ENCODE measurements at regions not wholly inside any gene's neighbourhood (a gene's known extent, or its start where the extent isn't known, plus 50 kb on each side); places are given as distances from the start of the nearest gene placed in this dataset.

GRCh38 chr6:40796260-40797221 lies 209.4 kb upstream of the LRFN2 start:
- Histone ChIP-seq H3K27me3 (no peaks in the 10 kb centered on the region), H3K4me1 (no peaks in the 10 kb centered on the region), H3K27ac (no peak overlapping the region), H3K4me3 (no peak overlapping the region), H3K36me3 (no peaks in the 10 kb centered on the region), H3K9me3 (no peaks in the 10 kb centered on the region)
- ATAC-seq = no peak
- no peak for FAIRE-seq
- intact Hi-C loops (cut with DNase I) = no loop called here
- TF ChIP-seq CTCF (IDR thresholded peaks at IDR 0.05) = no peak
- DNase-seq = no peak
- 71 to 73% methylated on average over 14 of the region's 14 CpGs for WGBS, 2 donors

- H3K4me3 ChIP-seq = no peak overlapping the region
- no peaks in the 10 kb centered on the region for H3K4me1 ChIP-seq
- no peak for ATAC-seq
- WGBS, 2 donors = 64 to 73% methylated on average over 2 of the region's 2 CpGs
- H3K36me3 ChIP-seq = no peaks in the 10 kb centered on the region
- no peaks in the 10 kb centered on the region for H3K27me3 ChIP-seq
- no peak overlapping the region for H3K27ac ChIP-seq
- DNase-seq = no peak
- no peaks in the 10 kb centered on the region for H3K9me3 ChIP-seq
- no peak for TF ChIP-seq CTCF (IDR thresholded peaks at IDR 0.05)
- intact Hi-C loops (cut with DNase I) = no loop called here
- no peak for FAIRE-seq
Measured at GRCh38 chr6:40794586-40794985, 207.4 kb upstream of the LRFN2 start.

GRCh38 chr6:40792183-40792582 lies 205.0 kb upstream of the LRFN2 start:
- Histone ChIP-seq H3K9me3 (no peaks in the 10 kb centered on the region), H3K27ac (no peak overlapping the region), H3K4me3 (no peak overlapping the region), H3K4me1 (no peaks in the 10 kb centered on the region), H3K36me3 (no peaks in the 10 kb centered on the region), H3K27me3 (no peaks in the 10 kb centered on the region)
- 91 to 95% methylated on average over 2 of the region's 2 CpGs for whole genome bisulfite sequencing, 2 donors
- TF ChIP-seq CTCF (IDR thresholded peaks at IDR 0.05) = no peak
- ATAC-seq (no peak), FAIRE-seq (no peak), DNase-seq (no peak)
- intact Hi-C loops (cut with DNase I) = no loop called here

- FAIRE-seq = no peak
Measured at GRCh38 chr6:40791004-40791403, 203.8 kb upstream of the LRFN2 start.

More at GRCh38 chr6:40791004-40791403, 203.8 kb upstream of the LRFN2 start:
- Histone ChIP-seq H3K36me3 (no peaks in the 10 kb centered on the region), H3K9me3 (no peaks in the 10 kb centered on the region), H3K4me1 (no peaks in the 10 kb centered on the region), H3K27me3 (no peaks in the 10 kb centered on the region), H3K4me3 (no peak overlapping the region), H3K27ac (no peak overlapping the region)
- intact Hi-C loops (cut with DNase I) = no loop called here
- DNase-seq (no peak), ATAC-seq (no peak)
- TF ChIP-seq CTCF (IDR thresholded peaks at IDR 0.05) = no peak
- 54 to 57% methylated on average over 4 of the region's 4 CpGs for WGBS, 2 donors

Measured in pancreas (tissue), 10 donors.